Smooth muscle cell (in vitro differentiated cells): ENCODE measurements at regions not wholly inside any gene's neighbourhood (a gene's known extent, or its start where the extent isn't known, plus 50 kb on each side); places are given as distances from the start of the nearest gene placed in this dataset.
A peak's percentile ranks its signal among the peaks of the same experiment; 100 is the strongest.

Experiments
- DNase-seq: peaks from one replicate; lab custom pipeline; 2025; ENCODE audit not compliant: unreplicated experiment; lab: John Stamatoyannopoulos, UW
- H2AFZ ChIP-seq: fragments of 200-600 bp; sonication (generic); 2 replicates; pipeline ENCODE4 v1.6.0; 2016; ENCODE audit warnings: antibody characterized with exemption, low read depth, mild to moderate bottlenecking
- H3F3A ChIP-seq: fragments of 200-600 bp; sonication (generic); 2 replicates; pipeline ENCODE4 v1.6.0; 2017; ENCODE audit warnings: antibody characterized with exemption, low read depth
- H3K27ac ChIP-seq: fragments of 200-600 bp; sonication (generic); 2 replicates; pipeline ENCODE4 v1.5.1; 2016; ENCODE audit warnings: low read depth, mild to moderate bottlenecking
- H3K27me3 ChIP-seq: fragments of 200-600 bp; sonication (generic); 2 replicates; pipeline ENCODE4 v1.6.1; 2016; ENCODE audit warnings: low read depth, mild to moderate bottlenecking
- H3K36me3 ChIP-seq: fragments of 200-600 bp; sonication (generic); 2 replicates; pipeline ENCODE4 v1.5.1; 2016; ENCODE audit warnings: low read depth
- H3K4me1 ChIP-seq: fragments of 200-600 bp; sonication (generic); 2 replicates; pipeline ENCODE4 v1.5.1; 2016; ENCODE audit warnings: low read depth
- H3K4me2 ChIP-seq: fragments of 200-600 bp; sonication (generic); 2 replicates; pipeline ENCODE4 v1.6.0; 2016; ENCODE audit warnings: mild to moderate bottlenecking
- H3K4me3 ChIP-seq: fragments of 200-600 bp; sonication (generic); 2 replicates; pipeline ENCODE4 v1.5.1; 2016; ENCODE audit warnings: mild to moderate bottlenecking
- H3K79me2 ChIP-seq: fragments of 200-600 bp; sonication (generic); 2 replicates; pipeline ENCODE4 v1.6.0; 2016; ENCODE audit warnings: low read depth, mild to moderate bottlenecking
- H3K9ac ChIP-seq: fragments of 200-600 bp; sonication (generic); 2 replicates; pipeline ENCODE4 v1.6.0; 2016; ENCODE audit warnings: low read depth
- H3K9me3 ChIP-seq: fragments of 200-600 bp; sonication (generic); replicated peaks from 2 replicates; pipeline ENCODE4 v1.5.1; 2016; ENCODE audit warnings: low read depth
- H4K20me1 ChIP-seq: fragments of 200-600 bp; sonication (generic); 2 replicates; pipeline ENCODE4 v1.6.0; 2016; ENCODE audit warnings: low read depth
- CTCF ChIP-seq: fragments of 200-600 bp; sonication (generic); IDR thresholded peaks from 2 replicates; pipeline ENCODE4 v1.5.1; 2017; ENCODE audit warnings: borderline replicate concordance, mild to moderate bottlenecking, antibody characterized with exemption; ENCODE audit not compliant: insufficient read depth, poor library complexity, severe bottlenecking
- WGBS: methylation state at CpG from one replicate; pipeline ENCODE4 v1.1.7; 2016; ENCODE audit warnings: low lambda C conversion rate; 5-methylcytosine and 5-hydroxymethylcytosine counted together

GRCh38 chr2:38171208-38171855, 95.4 kb upstream of the CYP1B1 start:
- no peak for TF ChIP-seq CTCF
- Histone ChIP-seq H3K79me2 (no peaks in the 10 kb centered on the region), H3K9me3 (no peaks in the 10 kb centered on the region), H2AFZ (no peak overlapping the region), H3K9ac (no peak overlapping the region), H3K4me3 (no peak overlapping the region), H3K27ac (no peak overlapping the region), H3F3A (no peaks in the 10 kb centered on the region), H3K4me1 (peaks cover 13% of the 10 kb centered on the region), H3K27me3 (no peaks in the 10 kb centered on the region), H4K20me1 (no peaks in the 10 kb centered on the region), H3K36me3 (no peaks in the 10 kb centered on the region), H3K4me2 (no peak overlapping the region)
- WGBS: 88% methylated on average over 1 of the region's 1 CpG
- DNase-seq: no peak

DNA sequence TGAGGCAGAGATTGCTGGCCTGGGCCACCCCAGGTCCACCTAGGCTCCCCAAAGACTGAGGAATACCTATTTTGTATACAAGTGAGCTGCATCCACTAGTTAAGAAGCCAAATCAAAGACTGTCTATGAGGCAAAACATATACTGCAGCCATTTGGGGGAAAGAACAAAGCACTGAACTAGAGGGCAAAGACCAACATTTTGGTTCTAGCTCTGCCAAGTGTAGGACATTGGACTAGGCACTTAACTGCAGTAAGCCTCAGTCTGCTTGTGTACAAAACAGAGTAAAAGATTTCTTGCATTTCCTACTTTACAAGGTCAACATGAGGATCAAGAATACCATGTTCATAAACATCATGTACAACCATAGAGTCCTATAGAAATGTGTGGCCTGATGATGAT, 94.8 kb upstream of the CYP1B1 start:
- Histone ChIP-seq H3K79me2 (no peaks in the 10 kb centered on the region), H2AFZ (no peak overlapping the region), H3K4me2 (no peak overlapping the region), H3K9me3 (no peaks in the 10 kb centered on the region), H3K36me3 (no peaks in the 10 kb centered on the region), H3K4me1 (peaks cover 13% of the 10 kb centered on the region), H3K4me3 (no peak overlapping the region), H4K20me1 (no peaks in the 10 kb centered on the region), H3K27ac (no peak overlapping the region), H3K9ac (no peak overlapping the region), H3F3A (no peaks in the 10 kb centered on the region), H3K27me3 (no peaks in the 10 kb centered on the region)
- DNase-seq: no peak
- TF ChIP-seq CTCF: no peak

- Histone ChIP-seq H3K27me3 (no peaks in the 10 kb centered on the region), H3K9me3 (no peaks in the 10 kb centered on the region), H3K36me3 (no peaks in the 10 kb centered on the region), H3F3A (no peaks in the 10 kb centered on the region), H3K79me2 (no peaks in the 10 kb centered on the region), H3K4me1 (peaks cover 13% of the 10 kb centered on the region), H4K20me1 (no peaks in the 10 kb centered on the region), H3K4me2 (no peak overlapping the region), H2AFZ (no peak overlapping the region), H3K27ac (no peak overlapping the region), H3K9ac (no peak overlapping the region), H3K4me3 (no peak overlapping the region)
- DNase-seq: no peak
- 85% methylated on average over 3 of the region's 3 CpGs for WGBS
- TF ChIP-seq CTCF: no peak
Observed at GRCh38 chr2:38170067-38170466, 94.1 kb upstream of the CYP1B1 start.

DNA sequence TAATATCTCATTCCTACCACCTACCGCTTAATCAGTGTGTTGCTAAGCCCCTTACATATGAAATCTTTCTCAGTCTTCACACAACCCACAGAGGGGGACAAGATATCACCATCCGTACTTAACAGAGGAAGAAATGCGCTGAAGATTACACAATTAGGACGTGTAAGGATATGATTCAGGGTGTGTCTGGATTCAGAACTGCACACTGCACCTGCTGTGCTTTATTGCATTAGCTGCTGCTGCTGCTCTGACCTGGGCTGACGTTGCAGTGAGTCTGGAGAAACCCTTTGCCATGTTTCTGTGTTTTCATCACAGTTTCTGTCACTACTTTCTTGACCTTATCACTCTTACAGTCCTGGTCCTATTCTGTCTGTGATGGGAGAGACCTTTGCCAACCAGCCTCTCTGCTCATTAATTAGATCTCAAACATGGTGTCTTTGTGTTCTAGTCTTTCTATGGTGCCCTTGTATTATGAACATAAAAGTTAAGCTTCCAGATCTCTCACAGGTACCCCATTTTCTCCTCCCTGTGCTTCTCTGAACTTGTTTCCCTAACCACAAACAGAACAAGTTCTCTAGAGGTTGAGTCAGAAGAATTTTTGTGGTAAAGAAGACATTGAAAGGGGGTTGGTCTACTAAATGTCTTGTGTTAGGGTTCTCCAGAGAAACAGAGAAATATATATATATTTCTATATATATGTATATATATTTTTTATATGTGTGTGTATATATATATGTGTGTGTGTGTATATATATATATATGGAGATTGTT, 92.9 kb upstream of the CYP1B1 start:
- TF ChIP-seq CTCF: no peak
- H4K20me1 ChIP-seq: no peaks in the 10 kb centered on the region
- no peak overlapping the region for H2AFZ ChIP-seq
- no peak for DNase-seq
- H3K27me3 ChIP-seq: no peaks in the 10 kb centered on the region
- no peaks in the 10 kb centered on the region for H3F3A ChIP-seq
- 66% methylated on average over 5 of the region's 5 CpGs for WGBS
- peak overlapping the region; percentile 75 for H3K27ac ChIP-seq
- no peak overlapping the region for H3K4me3 ChIP-seq
- peaks cover 6% of the 10 kb centered on the region for H3K4me1 ChIP-seq
- no peaks in the 10 kb centered on the region for H3K79me2 ChIP-seq
- H3K9me3 ChIP-seq: no peaks in the 10 kb centered on the region
- peak overlapping the region; percentile 64 for H3K4me2 ChIP-seq
- H3K9ac ChIP-seq: no peak overlapping the region
- no peaks in the 10 kb centered on the region for H3K36me3 ChIP-seq
